SK-N-MC (cell line): ENCODE measurements at regions not wholly inside any gene's neighbourhood (a gene's known extent, or its start where the extent isn't known, plus 50 kb on each side); places are given as distances from the start of the nearest gene placed in this dataset.

Experiments used
- EZH2 ChIP-seq: fragments of 200-600 bp; sonication (generic); IDR thresholded peaks from one replicate; pipeline ENCODE4 v1.6.1; 2017; ENCODE audit warnings: antibody characterized with exemption
- FOXP2 ChIP-seq: optimal IDR thresholded peaks from 2 replicates; pipeline ENCODE3; 2011; ENCODE audit warnings: mild to moderate bottlenecking, moderate library complexity; ENCODE audit not compliant: insufficient read depth; ENCODE audit errors: extremely low read length, control extremely low read depth
- POLR2AphosphoS5 ChIP-seq: IDR thresholded peaks from 2 replicates; pipeline ENCODE4 v1.6.1; 2012; ENCODE audit warnings: mild to moderate bottlenecking, low read depth, low read length, borderline replicate concordance

GRCh38 chr18:78183815-78184214 is 795.8 kb upstream of the SALL3 start:
- TF ChIP-seq POLR2AphosphoS5 (no peak), EZH2 (no peak), FOXP2 (no peak)
